ENCODE measurements at regions not wholly inside any gene's neighbourhood (a gene's known extent, or its start where the extent isn't known, plus 50 kb on each side); places are given as distances from the start of the nearest gene placed in this dataset.

DNA sequence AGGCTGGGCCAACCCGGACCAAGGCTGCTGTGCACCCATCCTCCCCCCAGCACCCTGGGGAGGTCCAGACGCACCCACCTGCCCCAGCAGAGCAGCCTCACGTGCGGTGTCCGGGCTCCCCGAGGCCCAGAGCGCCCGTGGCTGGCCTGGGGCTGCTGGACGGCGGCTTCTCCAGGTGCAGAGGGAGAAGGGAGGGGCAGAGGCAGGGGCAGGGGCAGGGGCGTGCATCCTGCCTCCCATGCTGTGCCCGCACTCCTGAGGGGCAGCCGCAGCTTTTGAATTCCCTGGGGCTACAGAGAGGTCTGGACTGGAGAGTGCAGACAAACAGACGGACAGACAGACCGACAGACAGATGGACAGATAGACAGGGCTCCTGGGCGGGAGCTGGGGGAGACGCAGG is 83.6 kb upstream of the PRR5 start:
- no peak overlapping the region for H3K9ac ChIP-seq (ENCODE audit: insufficient read depth in 1 of 2, low read length in 2 of 2)
- H3K9me3 ChIP-seq (ENCODE audit: control insufficient read depth in 4 of 4, insufficient read depth in 3 of 4, low read length in 3 of 4) = peaks cover 0 to 23% (median 5%) of the 10 kb centered on the region in 4 donors
- H3K27ac ChIP-seq (ENCODE audit: low read depth in 1 of 2, low read length in 1 of 2) = no peak overlapping the region
- no peaks in the 10 kb centered on the region for H3K36me3 ChIP-seq (ENCODE audit: control insufficient read depth in 4 of 4, insufficient read depth in 4 of 4, low read length in 4 of 4)
- DNase-seq (no peak), ATAC-seq (ENCODE audit: insufficient read depth, low FRiP score) (no peak)
- H3K27me3 ChIP-seq (ENCODE audit: control insufficient read depth in 3 of 3, insufficient read depth in 3 of 3, low read length in 2 of 3) = peaks cover 3 to 11% (median 4%) of the 10 kb centered on the region in 3 donors
- WGBS, 2 donors = 73 to 85% methylated on average over 12 to 17 of the region's 17 CpGs
- no peak for TF ChIP-seq CTCF (IDR thresholded peaks at IDR 0.05; ENCODE audit: control extremely low read depth, extremely low read depth)
- H3K4me3 ChIP-seq = no peak overlapping the region
- H3K4me1 ChIP-seq (ENCODE audit: control insufficient read depth in 5 of 5, insufficient read depth in 5 of 5, low read length in 5 of 5) = peaks cover 0 to 10% (median 6%) of the 10 kb centered on the region in 5 donors

GRCh38 chr22:44617828-44618227 is 84.2 kb upstream of the PRR5 start:
- Histone ChIP-seq H3K36me3 (ENCODE audit: control insufficient read depth in 4 of 4, insufficient read depth in 4 of 4, low read length in 4 of 4) (no peaks in the 10 kb centered on the region), H3K9me3 (ENCODE audit: control insufficient read depth in 4 of 4, insufficient read depth in 3 of 4, low read length in 3 of 4) (peaks cover 0 to 23% (median 6%) of the 10 kb centered on the region in 4 donors), H3K4me3 (no peak overlapping the region), H3K27ac (ENCODE audit: low read depth in 1 of 2, low read length in 1 of 2) (no peak overlapping the region), H3K4me1 (ENCODE audit: control insufficient read depth in 5 of 5, insufficient read depth in 5 of 5, low read length in 5 of 5) (peaks cover 0 to 10% (median 6%) of the 10 kb centered on the region in 5 donors), H3K27me3 (ENCODE audit: control insufficient read depth in 3 of 3, insufficient read depth in 3 of 3, low read length in 2 of 3) (peaks cover 3 to 11% (median 4%) of the 10 kb centered on the region in 3 donors), H3K9ac (ENCODE audit: insufficient read depth in 1 of 2, low read length in 2 of 2) (no peak overlapping the region)
- DNase-seq (no peak), ATAC-seq (ENCODE audit: insufficient read depth, low FRiP score) (no peak)
- TF ChIP-seq CTCF (IDR thresholded peaks at IDR 0.05; ENCODE audit: control extremely low read depth, extremely low read depth) = no peak
- WGBS, 2 donors = 94 to 98% methylated on average over 4 of the region's 4 CpGs

GRCh38 chr22:44616882-44617655 is 84.9 kb upstream of the PRR5 start:
- Histone ChIP-seq H3K9ac (ENCODE audit: insufficient read depth in 1 of 2, low read length in 2 of 2) (no peak overlapping the region), H3K27me3 (ENCODE audit: control insufficient read depth in 3 of 3, insufficient read depth in 3 of 3, low read length in 2 of 3) (peaks cover 3 to 10% (median 4%) of the 10 kb centered on the region in 3 donors), H3K27ac (ENCODE audit: low read depth in 1 of 2, low read length in 1 of 2) (no peak overlapping the region), H3K36me3 (ENCODE audit: control insufficient read depth in 4 of 4, insufficient read depth in 4 of 4, low read length in 4 of 4) (no peaks in the 10 kb centered on the region), H3K4me3 (no peak overlapping the region), H3K4me1 (ENCODE audit: control insufficient read depth in 5 of 5, insufficient read depth in 5 of 5, low read length in 5 of 5) (peaks cover 0 to 10% (median 6%) of the 10 kb centered on the region in 5 donors), H3K9me3 (ENCODE audit: control insufficient read depth in 4 of 4, insufficient read depth in 3 of 4, low read length in 3 of 4) (peaks cover 0 to 23% (median 8%) of the 10 kb centered on the region in 4 donors)
- no peak for DNase-seq
- ATAC-seq (ENCODE audit: insufficient read depth, low FRiP score) = no peak
- WGBS, 2 donors = 65 to 70% methylated on average over 17 to 19 of the region's 19 CpGs
- no peak for TF ChIP-seq CTCF (IDR thresholded peaks at IDR 0.05; ENCODE audit: control extremely low read depth, extremely low read depth)

Data from lung (tissue), 11 donors.